Loucy (cell line): ENCODE measurements at regions not wholly inside any gene's neighbourhood (a gene's known extent, or its start where the extent isn't known, plus 50 kb on each side); places are given as distances from the start of the nearest gene placed in this dataset.

Experiments used
- H2AFZ ChIP-seq: fragments of 200-600 bp; sonication (generic); 2 replicates; pipeline ENCODE4 v1.6.0; 2016; ENCODE audit warnings: antibody characterized with exemption, mild to moderate bottlenecking, low read length, moderate library complexity
- H3F3A ChIP-seq: fragments of 200-600 bp; 2 replicates; pipeline ENCODE4 v1.6.0; 2016; ENCODE audit warnings: antibody characterized with exemption, low read depth, mild to moderate bottlenecking
- H3K27me3 ChIP-seq: fragments of 200-600 bp; sonication (generic); 2 replicates; pipeline ENCODE4 v1.6.1; 2014; ENCODE audit warnings: low read length, mild to moderate bottlenecking; ENCODE audit not compliant: insufficient read depth, poor library complexity, severe bottlenecking
- H3K36me3 ChIP-seq: fragments of 200-600 bp; sonication (generic); 2 replicates; pipeline ENCODE4 v1.6.1; 2016; ENCODE audit warnings: low read length; ENCODE audit not compliant: insufficient read depth
- H3K4me1 ChIP-seq: fragments of 200-600 bp; sonication (generic); 2 replicates; pipeline ENCODE4 v1.5.1; 2014; ENCODE audit warnings: low read length, mild to moderate bottlenecking; ENCODE audit not compliant: insufficient read depth, poor library complexity, severe bottlenecking
- H3K4me2 ChIP-seq: fragments of 200-600 bp; sonication (generic); 2 replicates; pipeline ENCODE4 v1.6.0; 2014; ENCODE audit warnings: antibody characterized with exemption, low read length, low read depth, mild to moderate bottlenecking; ENCODE audit not compliant: poor library complexity, severe bottlenecking
- H3K4me3 ChIP-seq: fragments of 200-600 bp; sonication (generic); 2 replicates; pipeline ENCODE4 v1.5.1; 2014; ENCODE audit warnings: low read length, mild to moderate bottlenecking, mixed read lengths; ENCODE audit not compliant: poor library complexity, severe bottlenecking
- H3K79me2 ChIP-seq: fragments of 200-600 bp; sonication (generic); 2 replicates; pipeline ENCODE4 v1.6.1; 2014; ENCODE audit warnings: low read length; ENCODE audit not compliant: insufficient read depth
- H3K9ac ChIP-seq: fragments of 200-600 bp; sonication (generic); 2 replicates; pipeline ENCODE4 v1.6.0; 2014; ENCODE audit warnings: mild to moderate bottlenecking, low read depth, low read length, moderate library complexity; ENCODE audit not compliant: poor library complexity, severe bottlenecking
- H3K9me2 ChIP-seq: fragments of 200-600 bp; sonication (generic); replicated peaks from 2 replicates; pipeline ENCODE4 v1.6.1; 2016; ENCODE audit warnings: low read depth, low read length, mixed read lengths
- H3K9me3 ChIP-seq: fragments of 200-600 bp; sonication (generic); 2 replicates; pipeline ENCODE4 v1.6.1; 2014; ENCODE audit warnings: mild to moderate bottlenecking, antibody characterized with exemption, low read length, low read depth; ENCODE audit not compliant: insufficient read depth
- H4K20me1 ChIP-seq: fragments of 200-600 bp; sonication (generic); 2 replicates; pipeline ENCODE4 v1.6.0; 2014; ENCODE audit warnings: antibody characterized with exemption, low read length, mild to moderate bottlenecking; ENCODE audit not compliant: insufficient read depth, poor library complexity, severe bottlenecking
- EZH2phosphoT487 ChIP-seq: fragments of 200-600 bp; IDR thresholded peaks from 2 replicates; pipeline ENCODE4 v1.6.1; 2018; ENCODE audit warnings: antibody characterized with exemption, mild to moderate bottlenecking, moderate library complexity, borderline replicate concordance
- TF ChIP-seq, protein P1 (sequence below): fragments of 200-600 bp; sonication (generic); conservative IDR thresholded peaks from 2 replicates; pipeline ENCODE4 v1.5.1; 2014; ENCODE audit warnings: mild to moderate bottlenecking, antibody characterized with exemption, low read length

DNA sequence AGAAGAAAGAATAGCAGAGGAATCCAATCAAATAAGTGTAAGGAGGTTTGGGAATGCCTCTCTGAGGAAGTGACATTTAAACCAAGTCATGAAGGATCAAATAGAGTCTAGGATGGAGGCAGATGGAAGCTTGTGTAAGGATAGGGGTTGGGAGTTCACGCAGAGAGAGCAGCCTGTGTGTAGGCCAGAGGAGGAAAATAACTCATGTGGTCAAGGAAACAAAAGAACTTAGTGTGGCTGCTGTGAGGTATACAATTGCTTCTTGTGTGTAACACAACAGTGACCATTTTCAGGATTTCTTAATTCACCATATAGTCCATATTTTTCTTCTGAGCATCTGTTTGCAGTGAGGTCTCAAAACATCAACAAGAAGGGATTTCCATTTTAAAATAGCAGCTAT is 77.6 kb upstream of the PACRGL start:
- Histone ChIP-seq H3F3A (no peaks in the 10 kb centered on the region), H3K9me3 (no peaks in the 10 kb centered on the region), H4K20me1 (no peaks in the 10 kb centered on the region), H3K79me2 (no peaks in the 10 kb centered on the region), H3K4me2 (no peak overlapping the region), H3K9me2 (no peaks in the 10 kb centered on the region), H3K4me3 (no peak overlapping the region), H3K27me3 (no peaks in the 10 kb centered on the region), H3K9ac (no peak overlapping the region), H3K4me1 (no peaks in the 10 kb centered on the region), H3K36me3 (no peaks in the 10 kb centered on the region), H2AFZ (no peak overlapping the region)
- TF ChIP-seq, protein P1, sequence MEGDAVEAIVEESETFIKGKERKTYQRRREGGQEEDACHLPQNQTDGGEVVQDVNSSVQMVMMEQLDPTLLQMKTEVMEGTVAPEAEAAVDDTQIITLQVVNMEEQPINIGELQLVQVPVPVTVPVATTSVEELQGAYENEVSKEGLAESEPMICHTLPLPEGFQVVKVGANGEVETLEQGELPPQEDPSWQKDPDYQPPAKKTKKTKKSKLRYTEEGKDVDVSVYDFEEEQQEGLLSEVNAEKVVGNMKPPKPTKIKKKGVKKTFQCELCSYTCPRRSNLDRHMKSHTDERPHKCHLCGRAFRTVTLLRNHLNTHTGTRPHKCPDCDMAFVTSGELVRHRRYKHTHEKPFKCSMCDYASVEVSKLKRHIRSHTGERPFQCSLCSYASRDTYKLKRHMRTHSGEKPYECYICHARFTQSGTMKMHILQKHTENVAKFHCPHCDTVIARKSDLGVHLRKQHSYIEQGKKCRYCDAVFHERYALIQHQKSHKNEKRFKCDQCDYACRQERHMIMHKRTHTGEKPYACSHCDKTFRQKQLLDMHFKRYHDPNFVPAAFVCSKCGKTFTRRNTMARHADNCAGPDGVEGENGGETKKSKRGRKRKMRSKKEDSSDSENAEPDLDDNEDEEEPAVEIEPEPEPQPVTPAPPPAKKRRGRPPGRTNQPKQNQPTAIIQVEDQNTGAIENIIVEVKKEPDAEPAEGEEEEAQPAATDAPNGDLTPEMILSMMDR: no peak
- TF ChIP-seq EZH2phosphoT487: no peak

DNA sequence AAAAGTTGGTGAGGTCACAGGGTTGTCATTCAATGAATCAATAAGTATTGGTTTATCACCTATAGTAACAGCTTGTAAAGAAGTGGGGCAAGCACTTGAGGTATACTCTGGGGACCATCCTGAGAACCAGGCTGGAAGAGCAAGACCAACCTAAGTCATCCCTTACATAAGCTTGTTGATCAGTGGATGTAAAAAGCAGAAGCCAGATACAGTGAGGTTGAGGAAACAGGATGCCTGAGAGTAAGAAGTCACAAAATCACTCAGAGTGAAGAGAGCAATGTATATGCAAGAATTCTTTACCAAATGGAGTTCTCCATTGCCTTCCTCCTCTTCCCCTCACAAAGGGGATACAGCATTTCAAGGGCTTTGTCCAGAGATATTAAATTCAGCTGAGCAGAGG is 76.3 kb upstream of the PACRGL start:
- Histone ChIP-seq H3K4me1 (no peaks in the 10 kb centered on the region), H3K79me2 (no peaks in the 10 kb centered on the region), H3K9me2 (no peaks in the 10 kb centered on the region), H3F3A (no peaks in the 10 kb centered on the region), H3K4me2 (no peak overlapping the region), H3K27me3 (no peaks in the 10 kb centered on the region), H4K20me1 (no peaks in the 10 kb centered on the region), H2AFZ (no peak overlapping the region), H3K9me3 (no peaks in the 10 kb centered on the region), H3K9ac (no peak overlapping the region), H3K4me3 (no peak overlapping the region), H3K36me3 (no peaks in the 10 kb centered on the region)
- no peak for TF ChIP-seq EZH2phosphoT487
- TF ChIP-seq, protein P1: no peak

DNA sequence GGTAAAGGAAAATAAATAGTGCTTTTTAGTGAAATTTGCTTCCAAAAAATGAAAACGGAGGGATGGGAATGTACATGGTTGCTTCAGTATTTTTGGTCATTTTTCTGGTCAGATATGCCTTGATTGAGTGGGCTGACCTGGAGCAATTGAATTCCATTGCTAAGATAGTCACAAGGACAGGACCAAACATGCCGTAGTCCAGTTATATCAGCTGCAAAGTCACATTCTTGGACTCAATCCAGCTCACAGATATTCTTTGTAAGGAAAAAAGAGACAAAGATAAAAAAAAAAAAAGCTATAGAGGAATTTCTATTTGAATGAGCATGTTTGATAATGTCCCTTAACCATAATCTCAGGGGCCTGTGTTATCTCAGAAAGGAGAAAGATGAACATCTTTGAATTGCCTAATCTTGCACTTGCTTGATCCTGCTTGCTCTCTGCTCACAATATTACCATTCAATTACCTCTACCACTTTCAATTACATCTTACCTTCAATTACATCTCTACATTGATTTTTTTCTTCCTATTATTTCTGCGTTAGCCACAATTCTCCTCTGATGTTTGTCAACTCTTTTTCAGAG is 75.4 kb upstream of the PACRGL start:
- Histone ChIP-seq H3K4me1 (no peaks in the 10 kb centered on the region), H3K9me2 (no peaks in the 10 kb centered on the region), H4K20me1 (no peaks in the 10 kb centered on the region), H3K4me3 (no peak overlapping the region), H3K9ac (no peak overlapping the region), H3K36me3 (no peaks in the 10 kb centered on the region), H3K4me2 (no peak overlapping the region), H3K27me3 (no peaks in the 10 kb centered on the region), H3F3A (no peaks in the 10 kb centered on the region), H3K9me3 (no peaks in the 10 kb centered on the region), H2AFZ (no peak overlapping the region), H3K79me2 (no peaks in the 10 kb centered on the region)
- TF ChIP-seq, protein P1: no peak
- TF ChIP-seq EZH2phosphoT487: no peak
